NCI-H1105 treated with DMSO at 0.1 percent for 48 hours (cell line): ENCODE measurements at regions not wholly inside any gene's neighbourhood (a gene's known extent, or its start where the extent isn't known, plus 50 kb on each side); places are given as distances from the start of the nearest gene placed in this dataset.

ENCODE experiments used
- DNase-seq: peaks from one replicate; lab custom pipeline; 2025; lab: John Stamatoyannopoulos, UW

- no peak for DNase-seq
Observed at GRCh38 chr2:30339071-30339470, 107.7 kb downstream of the LBH start.

GRCh38 chr2:30341500-30342267, 105.4 kb upstream of the LCLAT1 start:
- no peak for DNase-seq

DNA sequence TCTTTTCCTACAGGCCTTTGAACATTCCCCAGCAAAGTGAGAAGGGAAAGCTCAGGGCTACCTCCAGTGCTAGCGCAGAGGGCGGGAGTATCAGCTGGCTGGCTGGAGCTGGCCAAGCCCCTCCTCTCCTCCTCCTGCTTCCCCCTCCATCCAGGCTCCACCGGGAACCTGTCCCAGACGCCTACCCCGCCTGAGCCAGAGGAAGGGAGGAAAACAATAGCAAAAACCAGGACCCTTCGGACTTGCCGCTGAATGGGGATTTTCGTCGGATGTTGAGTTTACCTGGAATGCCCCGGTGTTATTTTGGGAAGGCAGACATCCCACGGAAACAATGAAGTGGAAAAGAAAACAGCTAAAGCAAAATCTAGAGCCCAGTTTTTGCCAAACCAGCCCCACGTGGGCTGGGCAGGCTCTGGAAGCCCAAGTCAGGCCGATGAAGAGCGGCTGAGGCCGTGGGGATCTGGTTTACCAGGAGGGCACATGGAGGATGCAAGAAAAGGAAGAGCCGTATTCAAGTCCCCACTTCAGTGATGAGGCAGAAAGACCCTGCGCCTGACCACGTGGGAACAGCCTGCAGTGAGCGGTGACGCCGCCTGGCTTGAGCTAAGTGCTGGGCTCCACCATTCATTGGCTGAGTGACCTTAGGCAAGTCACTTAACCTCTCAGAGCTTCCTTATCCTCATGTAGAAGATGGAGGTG, 100.4 kb upstream of the LCLAT1 start:
- DNase-seq: no peak

- no peak for DNase-seq
Observed at GRCh38 chr2:30348825-30349224, 98.2 kb upstream of the LCLAT1 start.

DNA sequence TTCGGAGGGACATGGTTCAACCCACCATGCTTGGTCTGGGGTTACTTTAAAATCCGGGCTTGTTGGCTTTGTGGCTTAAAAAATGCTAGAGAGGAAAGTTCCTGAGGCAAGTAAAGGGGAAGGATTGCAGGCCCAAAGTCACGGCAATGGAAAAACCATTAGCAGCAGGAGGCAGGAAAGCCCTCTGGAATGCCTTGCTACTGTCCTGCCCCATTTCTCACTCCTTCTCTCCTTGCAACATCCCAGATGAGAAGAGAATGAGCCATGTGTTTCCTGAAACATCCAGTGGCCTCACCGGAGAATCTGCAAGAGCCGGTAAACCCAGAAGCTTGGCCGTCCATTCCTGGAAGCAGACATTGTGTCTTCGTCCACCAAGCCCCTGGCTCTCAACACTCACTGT, 97.4 kb upstream of the LCLAT1 start:
- DNase-seq: no peak

DNA sequence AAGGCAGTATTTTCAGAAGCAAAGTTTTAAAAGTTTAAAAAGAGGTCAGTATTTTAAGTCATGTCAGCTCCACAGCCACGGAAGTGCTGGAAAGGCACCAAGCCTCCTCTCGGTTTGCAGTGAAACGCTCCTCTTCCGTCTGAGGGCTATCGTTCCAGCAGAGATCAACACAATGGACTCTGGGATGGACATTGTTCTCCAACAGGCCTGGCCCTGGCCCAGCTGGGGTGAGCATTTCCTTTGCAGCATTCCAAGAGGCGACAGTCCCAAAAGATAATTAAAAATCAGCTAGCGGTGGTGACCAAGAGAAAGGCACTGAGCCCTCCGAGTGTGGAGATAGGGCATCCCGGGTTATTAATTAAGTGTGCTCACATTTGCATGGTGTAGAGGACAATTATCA, 95.9 kb upstream of the LCLAT1 start:
- DNase-seq: no peak

- no peak for DNase-seq
Observed at GRCh38 chr2:30351949-30352348, 95.1 kb upstream of the LCLAT1 start.

- no peak for DNase-seq
Observed at GRCh38 chr2:30354150-30354549, 92.9 kb upstream of the LCLAT1 start.

- DNase-seq: no peak
Observed at GRCh38 chr2:30354621-30355020, 92.4 kb upstream of the LCLAT1 start.

DNA sequence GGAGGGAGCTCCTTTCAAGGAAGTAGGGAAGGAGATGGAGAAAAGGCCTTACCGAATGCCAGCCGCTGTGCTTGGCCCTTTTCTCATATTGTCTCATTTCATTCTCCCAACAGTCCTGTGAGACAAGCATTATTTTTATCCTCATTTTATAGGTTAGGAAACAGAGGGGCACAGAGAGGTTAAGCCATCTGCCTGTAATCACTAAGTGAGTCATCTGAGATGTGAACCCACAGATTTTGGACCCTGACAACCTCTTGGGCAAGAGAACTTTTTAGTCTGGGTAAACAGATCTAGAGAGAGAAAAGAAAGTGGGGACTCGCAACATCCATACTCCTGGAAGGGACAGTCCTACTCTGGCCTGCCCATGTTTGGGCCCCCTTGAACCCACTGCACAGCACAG, 91.7 kb upstream of the LCLAT1 start:
- no peak for DNase-seq

- no peak for DNase-seq
Observed at GRCh38 chr2:30356071-30356470, 91.0 kb upstream of the LCLAT1 start.

DNA sequence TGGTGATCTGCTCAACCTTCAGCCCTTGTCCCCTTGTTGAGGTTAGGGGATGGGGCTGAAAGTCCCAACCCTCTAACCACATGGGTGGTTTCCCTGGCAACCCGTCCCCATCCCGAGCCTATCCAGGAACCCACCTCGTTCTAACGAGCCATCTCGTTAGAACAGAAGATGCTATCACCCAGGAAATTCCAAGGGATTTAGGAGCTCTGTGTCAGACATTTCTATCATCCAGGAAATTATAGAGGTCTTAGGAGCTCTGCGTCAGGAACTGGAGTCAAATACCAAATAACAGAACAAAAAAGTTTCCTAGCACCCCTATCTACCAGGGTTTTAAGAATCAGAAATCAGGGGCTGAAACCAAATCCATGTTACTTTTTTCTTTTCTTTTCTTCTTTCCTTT, 90.3 kb upstream of the LCLAT1 start:
- no peak for DNase-seq

DNA sequence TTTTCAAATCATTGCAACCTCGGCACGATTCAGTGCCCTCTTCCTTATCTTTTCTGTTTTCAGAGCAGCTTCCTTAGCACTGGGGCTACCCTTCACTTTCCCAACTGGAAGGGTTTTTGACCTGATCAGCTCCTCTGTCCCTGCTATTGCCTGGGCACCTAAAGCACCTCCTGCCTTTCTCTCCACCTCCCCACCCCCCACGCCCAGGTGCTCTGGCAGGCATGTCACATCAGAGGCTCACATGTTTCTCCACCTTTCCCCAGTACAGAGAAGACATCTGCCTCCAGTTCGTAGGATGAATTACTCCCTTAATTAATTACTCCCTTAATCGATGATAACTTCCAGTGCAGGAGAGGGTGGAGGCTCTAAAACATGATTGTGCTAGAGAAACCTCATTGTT, 88.7 kb upstream of the LCLAT1 start:
- no peak for DNase-seq

- DNase-seq: no peak
Observed at GRCh38 chr2:30358842-30359241, 88.2 kb upstream of the LCLAT1 start.

DNA sequence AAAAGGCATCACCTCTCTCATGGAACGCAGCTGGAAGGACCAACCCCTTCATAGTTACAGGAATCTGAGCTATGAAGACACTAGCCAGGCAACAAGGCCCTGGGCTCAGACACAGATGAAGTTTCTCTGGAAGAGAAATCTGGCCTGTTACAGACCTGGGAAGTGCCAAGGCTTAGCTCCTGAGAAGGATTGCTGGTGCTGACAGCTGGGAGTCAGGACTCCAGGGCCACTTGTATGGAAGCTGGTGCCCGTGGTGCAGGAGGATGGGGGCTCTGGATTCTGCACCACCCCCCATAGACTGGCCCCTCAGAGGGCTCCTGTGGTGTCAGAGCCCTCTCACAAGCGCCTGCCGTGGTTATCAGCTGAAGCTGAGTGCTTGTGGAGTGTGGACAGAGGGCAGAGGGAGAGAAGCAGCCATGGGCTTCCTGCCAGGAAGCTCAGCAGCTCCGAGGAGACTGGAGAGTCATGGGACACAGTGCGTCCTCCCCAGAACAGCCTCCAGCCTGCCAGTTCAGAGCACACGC, 87.3 kb upstream of the LCLAT1 start:
- no peak for DNase-seq

DNA sequence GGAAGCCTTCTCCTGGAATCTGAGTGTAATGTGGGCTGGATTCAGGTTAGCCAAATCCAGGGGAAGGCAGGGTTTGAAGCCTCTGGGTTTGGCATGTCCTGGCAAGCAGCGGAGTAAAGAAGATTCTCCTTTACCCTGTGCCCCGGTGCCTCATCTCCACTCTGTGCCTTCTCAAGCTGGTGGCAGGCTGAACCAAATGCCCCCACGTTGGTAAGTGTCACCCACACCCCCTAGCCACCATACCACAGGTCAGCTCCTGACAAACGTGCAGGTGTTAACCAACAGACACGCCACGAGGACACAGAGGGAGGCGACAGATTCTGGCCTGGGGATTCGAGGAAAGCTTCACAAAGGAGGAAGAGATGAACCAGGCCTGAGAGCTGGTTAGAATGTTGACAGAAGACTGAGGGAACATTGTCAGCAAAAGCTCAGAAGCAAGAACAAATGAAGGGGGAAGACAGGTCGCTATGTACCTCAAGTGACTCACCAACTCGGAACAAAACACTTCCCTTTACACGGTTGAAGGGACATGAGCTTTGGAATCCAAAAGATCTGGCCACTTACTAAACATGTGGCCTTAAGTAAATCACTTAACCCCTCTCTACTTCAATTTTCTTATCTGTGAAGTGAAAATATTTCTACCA, 85.2 kb upstream of the LCLAT1 start:
- DNase-seq: no peak

DNA sequence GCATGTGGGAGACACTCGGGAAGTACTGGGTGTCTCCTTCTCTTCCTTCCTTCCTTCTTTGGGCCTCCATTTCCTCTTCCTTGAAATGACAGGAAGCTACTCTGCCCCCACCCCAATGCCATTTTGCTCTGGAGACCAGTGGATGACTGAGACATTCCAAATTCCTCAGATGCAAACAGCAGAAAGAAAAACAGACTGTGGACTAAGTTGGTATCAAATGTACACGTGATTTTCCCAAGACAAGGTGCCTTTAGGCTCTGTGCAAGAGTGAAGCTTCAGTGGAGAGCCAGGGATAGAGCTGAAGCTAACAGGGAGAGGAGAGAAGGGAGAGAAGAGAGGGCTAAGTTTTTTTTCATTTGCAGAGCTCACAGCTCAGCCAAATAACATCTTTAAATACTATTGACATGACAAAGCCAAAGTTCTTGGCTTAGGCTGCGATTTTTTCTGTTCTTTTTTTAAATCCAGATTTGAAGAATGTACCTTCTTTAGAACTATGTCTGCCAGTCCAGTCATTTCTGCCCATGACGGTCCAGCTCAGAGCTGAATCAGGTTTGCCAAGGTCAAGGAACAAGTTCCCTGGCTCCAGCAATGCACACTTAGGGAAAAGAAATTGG, 84.5 kb upstream of the LCLAT1 start:
- DNase-seq: no peak

GRCh38 chr2:30363406-30363805, 83.6 kb upstream of the LCLAT1 start:
- no peak for DNase-seq

DNA sequence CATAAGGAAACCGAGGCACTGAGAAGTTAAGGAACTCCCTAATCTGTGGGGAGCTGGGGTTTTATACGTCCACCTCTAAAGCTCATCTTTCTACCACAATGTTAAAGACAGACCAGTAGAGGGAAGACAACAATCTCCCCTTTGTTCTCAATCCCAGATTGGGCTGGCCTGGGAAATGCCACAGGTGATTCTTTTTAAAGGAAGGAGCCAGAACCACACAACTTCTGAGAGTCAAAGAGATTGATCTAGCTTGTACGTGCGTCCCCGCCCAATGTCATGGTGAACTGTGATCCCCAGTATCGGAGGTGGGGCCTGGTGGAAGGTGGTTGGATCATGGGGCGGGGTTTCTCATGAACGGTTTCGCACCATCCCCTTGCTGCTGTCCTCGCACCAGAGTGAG, 81.8 kb upstream of the LCLAT1 start:
- no peak for DNase-seq

DNA sequence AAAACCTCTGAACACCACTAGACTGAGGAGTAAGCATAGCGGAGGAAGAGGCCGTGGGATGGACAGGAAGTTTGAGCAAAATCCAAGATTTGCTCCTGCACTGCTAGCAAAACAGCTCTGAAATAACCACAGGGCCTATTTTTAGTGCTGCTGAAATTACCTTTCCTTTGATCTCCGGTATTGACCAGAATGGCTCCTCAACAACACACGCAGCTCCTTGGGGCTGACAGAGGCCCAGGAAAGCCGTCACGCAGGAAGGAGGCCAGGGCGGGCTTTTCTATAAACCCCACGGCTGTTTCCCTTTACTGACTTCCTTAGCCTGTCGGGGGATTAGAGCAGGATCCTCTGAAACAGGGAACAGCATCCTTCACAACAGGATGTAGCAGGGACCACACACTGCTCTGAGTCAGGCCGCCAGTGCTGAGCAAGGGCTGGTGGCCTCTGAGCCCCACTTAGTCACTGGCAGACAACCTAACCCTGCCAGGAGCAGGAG, 80.8 kb upstream of the LCLAT1 start:
- DNase-seq: no peak

GRCh38 chr2:30367232-30368070, 79.6 kb upstream of the LCLAT1 start:
- DNase-seq: no peak

GRCh38 chr2:30368258-30368657, 78.8 kb upstream of the LCLAT1 start:
- DNase-seq: no peak
